Ishikawa (cell line): ENCODE measurements at regions not wholly inside any gene's neighbourhood (a gene's known extent, or its start where the extent isn't known, plus 50 kb on each side); places are given as distances from the start of the nearest gene placed in this dataset.

Experiments used
- CEBPB ChIP-seq: IDR thresholded peaks from 2 replicates; pipeline ENCODE4 v1.6.1; 2012
- CREB1 ChIP-seq: IDR thresholded peaks from 2 replicates; pipeline ENCODE4 v1.6.1; 2012; ENCODE audit warnings: low read depth
- EGR1 ChIP-seq: IDR thresholded peaks from 2 replicates; pipeline ENCODE4 v1.6.1; 2012
- EP300 ChIP-seq: IDR thresholded peaks from 2 replicates; pipeline ENCODE4 v1.6.1; 2012; ENCODE audit warnings: borderline replicate concordance
- FOXM1 ChIP-seq: IDR thresholded peaks from 2 replicates; pipeline ENCODE4 v1.6.1; 2012; ENCODE audit warnings: low read depth, borderline replicate concordance
- MAX ChIP-seq: IDR thresholded peaks from 2 replicates; pipeline ENCODE4 v1.6.1; 2012
- NFIC ChIP-seq: IDR thresholded peaks from 2 replicates; pipeline ENCODE4 v1.6.1; 2012
- RAD21 ChIP-seq: IDR thresholded peaks from 2 replicates; pipeline ENCODE4 v1.6.1; 2012; ENCODE audit warnings: low read depth
- TAF1 ChIP-seq: IDR thresholded peaks from 2 replicates; pipeline ENCODE4 v1.6.1; 2012; ENCODE audit warnings: low read depth, mild to moderate bottlenecking
- TCF12 ChIP-seq: IDR thresholded peaks from 2 replicates; pipeline ENCODE4 v1.6.1; 2012; ENCODE audit warnings: low read depth
- TEAD4 ChIP-seq: IDR thresholded peaks from 2 replicates; pipeline ENCODE4 v1.6.1; 2012
- YY1 ChIP-seq: IDR thresholded peaks from 2 replicates; pipeline ENCODE4 v1.6.1; 2012; ENCODE audit warnings: low read depth
- ZBTB7A ChIP-seq: IDR thresholded peaks from 2 replicates; pipeline ENCODE4 v1.6.1; 2012; ENCODE audit warnings: low read depth
- TF ChIP-seq, protein P1 (sequence below): IDR thresholded peaks from 2 replicates; pipeline ENCODE4 v1.6.1; 2012; ENCODE audit warnings: low read depth, mild to moderate bottlenecking
- TF ChIP-seq, protein P2 (sequence below): IDR thresholded peaks from 2 replicates; pipeline ENCODE4 v1.6.1; 2012

DNA sequence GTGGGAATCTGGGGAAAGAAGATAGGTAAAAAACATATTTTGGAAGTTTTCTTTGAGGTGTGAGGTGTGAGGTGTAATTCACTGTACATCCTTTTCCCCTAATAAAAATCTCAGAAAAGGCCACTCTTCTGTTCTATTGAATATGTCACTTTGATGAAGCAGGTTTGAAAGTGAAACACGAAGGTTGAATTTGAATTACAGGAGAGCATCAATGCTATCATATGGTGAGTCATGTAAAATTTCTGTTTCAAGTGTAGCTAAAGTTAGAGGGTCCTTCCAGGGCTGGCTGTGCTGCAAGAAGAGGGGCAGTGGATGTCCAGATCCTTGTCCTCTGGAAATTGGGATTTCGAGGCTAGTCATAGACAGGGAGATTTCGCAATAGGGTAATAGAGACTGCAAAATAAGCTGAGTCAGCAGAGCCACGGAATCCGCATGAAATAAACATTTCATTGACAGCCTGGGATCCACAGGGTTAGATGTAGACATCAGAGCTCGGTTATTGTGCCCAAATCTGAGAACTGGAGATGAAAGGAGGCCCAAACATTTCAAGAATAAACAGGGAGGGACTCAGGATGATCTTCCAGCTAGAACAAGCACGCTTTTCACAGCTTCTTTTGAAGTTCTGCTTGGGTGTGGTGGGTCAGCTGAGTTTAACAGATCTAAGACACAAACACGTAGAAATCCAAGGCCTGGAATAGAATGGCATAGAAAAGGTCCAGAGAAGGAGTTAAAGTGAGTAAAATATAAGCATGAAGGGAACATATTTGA, 194.4 kb upstream of the CDKN2B start:
- TF ChIP-seq NFIC (no peak), CEBPB (peak; percentile 92)

- TF ChIP-seq ZBTB7A (no peak), CEBPB (no peak), NFIC (no peak), YY1 (no peak)
- TF ChIP-seq, protein P1, sequence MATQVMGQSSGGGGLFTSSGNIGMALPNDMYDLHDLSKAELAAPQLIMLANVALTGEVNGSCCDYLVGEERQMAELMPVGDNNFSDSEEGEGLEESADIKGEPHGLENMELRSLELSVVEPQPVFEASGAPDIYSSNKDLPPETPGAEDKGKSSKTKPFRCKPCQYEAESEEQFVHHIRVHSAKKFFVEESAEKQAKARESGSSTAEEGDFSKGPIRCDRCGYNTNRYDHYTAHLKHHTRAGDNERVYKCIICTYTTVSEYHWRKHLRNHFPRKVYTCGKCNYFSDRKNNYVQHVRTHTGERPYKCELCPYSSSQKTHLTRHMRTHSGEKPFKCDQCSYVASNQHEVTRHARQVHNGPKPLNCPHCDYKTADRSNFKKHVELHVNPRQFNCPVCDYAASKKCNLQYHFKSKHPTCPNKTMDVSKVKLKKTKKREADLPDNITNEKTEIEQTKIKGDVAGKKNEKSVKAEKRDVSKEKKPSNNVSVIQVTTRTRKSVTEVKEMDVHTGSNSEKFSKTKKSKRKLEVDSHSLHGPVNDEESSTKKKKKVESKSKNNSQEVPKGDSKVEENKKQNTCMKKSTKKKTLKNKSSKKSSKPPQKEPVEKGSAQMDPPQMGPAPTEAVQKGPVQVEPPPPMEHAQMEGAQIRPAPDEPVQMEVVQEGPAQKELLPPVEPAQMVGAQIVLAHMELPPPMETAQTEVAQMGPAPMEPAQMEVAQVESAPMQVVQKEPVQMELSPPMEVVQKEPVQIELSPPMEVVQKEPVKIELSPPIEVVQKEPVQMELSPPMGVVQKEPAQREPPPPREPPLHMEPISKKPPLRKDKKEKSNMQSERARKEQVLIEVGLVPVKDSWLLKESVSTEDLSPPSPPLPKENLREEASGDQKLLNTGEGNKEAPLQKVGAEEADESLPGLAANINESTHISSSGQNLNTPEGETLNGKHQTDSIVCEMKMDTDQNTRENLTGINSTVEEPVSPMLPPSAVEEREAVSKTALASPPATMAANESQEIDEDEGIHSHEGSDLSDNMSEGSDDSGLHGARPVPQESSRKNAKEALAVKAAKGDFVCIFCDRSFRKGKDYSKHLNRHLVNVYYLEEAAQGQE = no peak
Measured at GRCh38 chr9:22204240-22204639, 195.1 kb upstream of the CDKN2B start.

DNA sequence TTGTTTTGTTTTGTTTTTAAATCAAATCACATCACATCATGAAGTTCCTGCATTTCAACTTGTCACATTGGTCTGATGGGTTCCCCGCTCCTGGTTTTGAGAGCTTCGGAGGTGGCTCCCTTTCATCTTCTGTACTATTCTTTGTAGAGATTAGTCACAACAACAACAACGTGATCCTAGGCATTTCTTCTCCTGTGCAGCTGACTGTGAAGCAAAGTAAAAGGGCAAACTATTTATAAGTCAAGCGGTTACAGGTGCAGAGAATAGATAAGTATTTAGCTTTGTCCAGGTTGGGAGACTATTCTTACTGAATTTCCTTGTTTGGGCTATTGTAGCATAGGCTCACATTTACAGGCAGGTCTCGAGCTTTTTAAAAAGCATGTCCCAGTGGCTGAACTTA, 197.7 kb upstream of the CDKN2B start:
- TF ChIP-seq EGR1 (no peak), MAX (no peak), TCF12 (no peak), RAD21 (no peak), YY1 (no peak), CREB1 (no peak), ZBTB7A (no peak), FOXM1 (no peak), CEBPB (no peak), TAF1 (no peak), TEAD4 (no peak), NFIC (no peak), EP300 (no peak)
- TF ChIP-seq, protein P1 = no peak
- TF ChIP-seq, protein P2, sequence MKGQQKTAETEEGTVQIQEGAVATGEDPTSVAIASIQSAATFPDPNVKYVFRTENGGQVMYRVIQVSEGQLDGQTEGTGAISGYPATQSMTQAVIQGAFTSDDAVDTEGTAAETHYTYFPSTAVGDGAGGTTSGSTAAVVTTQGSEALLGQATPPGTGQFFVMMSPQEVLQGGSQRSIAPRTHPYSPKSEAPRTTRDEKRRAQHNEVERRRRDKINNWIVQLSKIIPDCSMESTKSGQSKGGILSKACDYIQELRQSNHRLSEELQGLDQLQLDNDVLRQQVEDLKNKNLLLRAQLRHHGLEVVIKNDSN = no peak

DNA sequence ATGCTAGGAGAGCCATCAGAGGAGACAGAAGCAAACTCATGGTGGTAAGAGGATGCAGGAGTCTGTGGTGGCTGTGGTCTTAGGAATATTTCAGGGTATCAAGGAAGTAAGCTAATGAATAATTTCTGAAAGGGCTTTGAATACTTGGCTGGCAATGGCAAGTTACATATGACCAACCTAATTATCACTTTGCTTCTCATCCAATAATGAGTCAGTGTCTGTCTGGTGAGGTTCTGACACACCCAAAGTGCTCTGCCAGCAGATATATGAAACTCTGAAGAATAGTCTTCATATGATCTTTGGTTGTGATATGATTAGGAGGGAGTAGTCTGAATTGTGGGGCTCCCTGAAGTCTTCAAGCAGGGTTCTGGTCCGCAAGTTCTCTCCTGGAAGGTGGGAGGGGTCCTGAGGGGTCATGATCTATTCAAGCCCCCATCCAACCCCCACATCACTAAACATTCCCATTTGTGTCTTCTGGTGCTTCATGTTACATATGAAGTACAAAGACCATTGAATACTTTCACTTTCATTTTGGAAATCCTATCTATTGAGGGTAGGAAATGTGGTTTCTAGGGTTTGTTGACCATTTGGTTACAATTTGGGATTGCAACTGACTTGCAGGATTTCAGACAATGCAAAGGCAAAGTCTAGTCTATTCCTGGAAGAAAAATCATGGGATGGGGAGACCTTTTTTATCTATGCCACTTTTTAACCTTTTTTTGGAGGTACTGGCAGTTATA, 199.9 kb upstream of the CDKN2B start:
- TF ChIP-seq CREB1 (no peak), TCF12 (no peak), TEAD4 (no peak), RAD21 (no peak), MAX (no peak), ZBTB7A (no peak), EP300 (no peak), EGR1 (no peak)
- TF ChIP-seq, protein P1 = no peak
- TF ChIP-seq, protein P2 = no peak

DNA sequence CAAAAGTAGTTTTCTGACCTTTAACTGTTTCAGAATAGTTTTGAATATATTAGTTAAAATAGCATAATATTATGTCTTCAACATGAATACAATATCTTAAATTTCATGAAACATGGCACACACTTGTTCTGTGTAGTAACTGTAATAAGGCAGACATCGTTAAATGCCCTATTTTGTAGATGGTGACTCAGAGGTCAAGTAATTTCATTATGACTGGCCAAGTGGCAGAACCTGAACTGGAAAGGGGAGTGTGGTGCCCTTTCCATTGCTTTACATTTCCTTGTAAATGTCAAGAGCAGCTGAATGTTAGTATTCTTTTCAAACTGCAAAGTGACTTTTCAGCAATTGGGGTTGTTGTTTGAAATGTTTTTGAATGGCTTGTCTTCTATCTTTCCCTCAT, 201.2 kb upstream of the CDKN2B start:
- TF ChIP-seq TCF12 (no peak), TEAD4 (no peak), TAF1 (no peak), RAD21 (no peak), MAX (no peak), NFIC (no peak), CEBPB (no peak), ZBTB7A (no peak), CREB1 (no peak)
- TF ChIP-seq, protein P2 = no peak
- TF ChIP-seq, protein P1 = no peak
